GM19023 (cell line): ENCODE measurements at regions not wholly inside any gene's neighbourhood (a gene's known extent, or its start where the extent isn't known, plus 50 kb on each side); places are given as distances from the start of the nearest gene placed in this dataset.

Experiments used
- ATAC-seq: cut with Tn5 transposase; IDR thresholded peaks from one replicate; pipeline ENCODE4 v1.9.1; 2021; ENCODE audit warnings: mild to moderate bottlenecking, moderate library complexity; ENCODE audit not compliant: unreplicated experiment

DNA sequence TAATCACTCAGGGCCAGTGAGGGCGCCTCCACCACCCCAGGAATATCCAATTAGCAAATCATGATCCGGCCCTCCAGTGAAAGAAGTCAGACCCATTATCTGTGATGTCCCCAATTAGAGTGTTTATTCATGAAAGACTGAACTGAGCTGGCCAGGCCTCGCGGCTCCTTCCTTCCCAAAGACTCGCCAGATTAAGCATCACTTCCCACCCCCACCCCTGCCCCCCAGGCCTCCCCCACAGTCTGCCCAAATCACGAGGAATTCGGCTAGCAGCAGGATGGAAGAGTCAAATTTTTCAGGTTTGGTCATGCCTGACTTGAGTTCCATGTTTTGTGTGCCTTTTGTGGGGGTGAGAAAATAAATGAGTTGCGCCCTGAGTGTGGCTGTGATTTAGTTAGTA, 298.4 kb upstream of the SALL1 start:
- no peak for ATAC-seq

DNA sequence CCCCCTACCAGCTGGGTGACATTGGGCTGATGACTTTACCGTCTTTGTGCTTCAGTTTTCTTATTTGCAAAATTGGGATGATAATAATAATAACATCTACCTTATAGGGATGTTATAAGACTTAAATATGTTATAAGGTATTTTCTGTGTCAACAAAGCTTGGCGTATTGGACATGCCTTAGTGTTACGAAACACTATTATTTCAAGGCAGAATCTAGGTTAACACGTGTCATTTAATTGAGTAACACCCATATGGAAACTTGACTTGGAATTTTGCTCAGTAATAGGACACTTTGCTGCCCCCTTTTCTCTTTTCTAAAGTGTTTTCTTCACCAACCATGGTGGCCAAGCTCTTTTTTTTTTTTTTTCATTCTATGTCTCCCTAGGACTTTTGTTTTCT, 294.2 kb upstream of the SALL1 start:
- no peak for ATAC-seq

DNA sequence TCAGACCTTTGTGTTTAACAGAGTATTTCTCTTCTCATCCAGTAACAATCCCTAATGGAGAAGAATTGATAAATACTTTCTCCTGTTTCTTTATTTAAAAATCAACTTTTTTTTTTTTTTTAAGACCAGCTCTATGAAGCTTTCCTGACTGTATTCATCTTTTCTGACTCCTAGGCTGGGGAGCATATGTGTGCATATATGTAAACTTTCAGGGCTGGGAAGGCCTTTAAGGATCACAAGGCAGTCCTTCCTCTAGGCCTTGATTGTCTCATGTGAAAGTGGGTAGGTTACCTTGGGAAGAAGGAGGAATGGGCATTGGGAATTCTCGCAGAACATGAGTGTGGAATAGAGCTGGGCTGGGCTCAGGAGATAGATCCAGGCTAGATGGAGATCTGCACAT, 292.9 kb upstream of the SALL1 start:
- ATAC-seq, result no peak

DNA sequence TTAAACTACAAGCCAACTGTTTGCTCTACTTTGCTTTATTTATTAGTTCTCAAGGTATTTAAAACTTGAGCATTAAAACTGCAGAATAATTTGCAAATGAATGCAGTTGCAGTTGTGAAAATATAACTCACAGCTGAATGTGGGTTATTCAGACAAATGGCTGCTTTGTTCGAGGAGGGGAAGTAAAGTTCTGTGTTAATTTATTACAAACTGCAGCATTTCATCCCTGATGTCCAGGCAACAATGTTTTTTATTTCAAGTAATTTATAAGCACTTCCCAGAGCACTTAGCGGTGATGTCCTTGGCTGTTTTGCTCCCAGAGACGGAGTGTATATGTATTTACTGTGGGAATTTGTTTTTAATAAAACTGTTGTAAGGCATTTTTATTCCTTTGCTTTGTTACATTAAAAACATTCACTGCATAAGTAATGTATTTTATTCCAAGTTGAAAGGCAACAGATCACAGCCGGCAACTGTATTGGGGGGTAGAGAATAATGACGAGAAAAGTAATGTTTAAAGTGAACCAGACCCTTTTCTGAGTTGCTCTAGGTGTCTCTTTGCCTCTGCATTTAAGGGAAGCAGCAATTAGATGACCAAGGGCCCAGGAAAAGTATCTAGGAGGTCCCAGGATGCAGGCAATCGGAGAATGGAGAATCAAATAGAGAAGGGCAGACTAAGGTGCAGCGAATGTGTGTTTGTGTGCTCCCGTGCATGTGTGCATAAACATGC, 291.2 kb upstream of the SALL1 start:
- ATAC-seq, result no peak

DNA sequence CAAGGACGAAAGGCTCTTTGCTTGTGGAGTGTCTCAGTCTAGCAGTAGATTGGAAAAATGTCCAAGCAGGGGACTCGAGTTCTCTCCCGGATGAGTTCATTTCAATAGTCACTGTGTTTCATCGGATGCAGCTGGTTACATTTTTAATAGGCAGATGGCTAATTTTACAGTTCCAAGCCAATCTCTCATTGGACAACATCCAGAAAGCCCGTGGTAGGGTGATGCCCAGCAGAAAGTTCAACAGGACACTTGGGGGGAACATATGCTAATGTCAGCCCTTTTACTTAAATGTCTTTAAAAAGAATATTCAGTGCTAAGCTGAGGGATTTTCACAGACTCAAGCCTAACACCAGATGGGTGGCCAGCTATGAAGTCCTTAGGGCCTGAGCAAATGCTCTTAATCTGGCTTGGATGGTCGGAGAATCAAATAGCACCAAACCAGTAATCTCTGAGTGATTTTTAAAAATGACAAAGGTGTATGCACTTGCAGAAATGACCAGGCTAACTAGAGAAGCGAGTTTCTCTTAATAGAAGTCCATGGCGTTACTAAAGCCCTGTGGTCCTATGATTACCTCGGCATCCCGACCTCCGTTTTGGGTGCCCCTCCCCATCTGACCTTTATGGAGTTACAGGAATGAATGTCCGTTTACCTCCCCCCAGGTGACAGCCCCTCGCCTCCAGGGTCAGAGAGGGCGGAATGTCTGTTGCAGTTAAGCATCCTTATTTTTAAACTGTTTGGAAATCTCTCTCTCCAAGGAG, 289.2 kb upstream of the SALL1 start:
- ATAC-seq, result no peak

DNA sequence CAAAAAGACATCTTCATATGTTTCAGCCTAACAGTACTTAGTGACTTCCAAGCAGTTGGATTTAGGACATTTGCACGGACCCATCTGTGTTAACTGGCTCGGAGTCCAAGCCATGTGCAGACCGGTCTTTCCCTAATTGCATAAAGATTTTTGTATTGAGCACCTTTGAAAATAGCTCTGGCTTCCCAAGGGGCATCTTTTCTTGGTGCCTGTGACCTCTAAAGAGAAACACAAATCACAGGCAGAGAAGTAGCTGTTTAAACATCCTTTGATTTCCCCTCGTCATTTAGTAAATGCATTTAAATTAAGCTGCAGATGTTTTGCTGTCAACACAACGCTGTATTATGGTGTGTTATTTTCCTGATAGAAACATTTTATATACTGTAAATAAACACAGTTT, 288.2 kb upstream of the SALL1 start:
- ATAC-seq, result no peak

DNA sequence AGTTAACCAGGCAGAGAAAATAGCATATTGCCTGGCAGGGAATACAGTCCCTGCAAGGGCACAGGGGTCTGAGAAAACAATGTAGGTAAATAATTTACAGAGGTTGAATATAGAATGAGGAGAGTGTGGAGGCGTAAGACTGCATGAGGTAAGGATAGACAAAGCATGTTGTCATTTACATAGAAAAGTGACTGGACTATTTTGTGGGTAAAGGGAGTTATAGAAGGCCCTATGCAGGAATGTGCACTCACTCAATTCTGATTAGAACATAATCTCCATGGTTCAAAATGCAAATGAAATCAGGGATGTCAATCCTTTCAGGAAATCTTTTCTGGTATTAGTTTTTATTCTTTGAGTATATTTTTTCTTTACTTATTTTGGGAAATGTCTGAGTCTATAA, 285.7 kb upstream of the SALL1 start:
- ATAC-seq, result no peak

DNA sequence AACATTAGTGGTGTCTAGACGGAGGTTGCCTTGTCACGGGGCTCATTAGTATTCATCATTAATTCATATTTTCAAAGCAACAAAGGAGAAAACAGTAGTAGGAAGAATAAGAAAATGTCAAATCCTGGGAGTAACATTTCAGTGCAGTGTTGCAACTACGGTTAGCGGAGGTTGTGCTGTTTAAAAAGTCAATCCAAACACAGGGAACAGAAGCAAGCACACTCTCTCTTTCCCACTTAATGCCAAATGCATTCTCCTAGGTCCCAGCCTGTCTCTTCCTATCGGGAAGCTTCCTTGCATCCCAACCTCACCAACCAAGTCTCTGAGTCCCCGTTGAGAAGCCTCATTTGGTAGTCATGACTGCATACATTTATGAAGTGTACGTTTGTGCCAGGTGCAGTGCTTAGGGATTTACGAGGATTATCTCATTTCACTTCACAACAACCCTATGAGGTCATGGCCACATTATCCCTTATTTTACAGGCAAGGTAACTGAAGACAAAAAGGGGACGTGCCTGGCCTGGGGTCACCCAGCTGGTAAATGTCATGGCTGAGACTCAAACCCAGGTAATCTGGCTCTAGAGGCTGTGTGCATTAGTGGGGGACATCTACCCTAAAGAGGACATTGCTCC, 283.6 kb upstream of the SALL1 start:
- ATAC-seq, result no peak

DNA sequence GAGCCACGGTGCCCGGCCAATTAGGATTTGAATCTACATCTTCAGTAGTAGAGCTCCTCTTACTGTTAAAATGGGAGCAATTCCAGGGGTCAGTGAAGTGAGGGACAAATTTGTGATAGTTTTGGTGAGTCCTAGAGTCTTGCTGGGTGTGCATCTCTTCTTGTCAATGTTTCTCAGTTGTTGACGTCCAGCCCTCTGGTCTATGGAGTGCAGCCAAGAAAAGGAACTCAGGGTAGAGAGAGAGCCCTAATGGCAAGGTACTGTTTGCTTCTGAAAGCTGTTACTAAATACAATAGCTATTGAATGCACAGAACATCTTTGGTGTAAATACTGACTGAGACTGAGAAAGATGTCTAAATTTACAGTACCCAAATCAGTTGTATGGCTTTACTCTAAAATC, 282.5 kb upstream of the SALL1 start:
- no peak for ATAC-seq

DNA sequence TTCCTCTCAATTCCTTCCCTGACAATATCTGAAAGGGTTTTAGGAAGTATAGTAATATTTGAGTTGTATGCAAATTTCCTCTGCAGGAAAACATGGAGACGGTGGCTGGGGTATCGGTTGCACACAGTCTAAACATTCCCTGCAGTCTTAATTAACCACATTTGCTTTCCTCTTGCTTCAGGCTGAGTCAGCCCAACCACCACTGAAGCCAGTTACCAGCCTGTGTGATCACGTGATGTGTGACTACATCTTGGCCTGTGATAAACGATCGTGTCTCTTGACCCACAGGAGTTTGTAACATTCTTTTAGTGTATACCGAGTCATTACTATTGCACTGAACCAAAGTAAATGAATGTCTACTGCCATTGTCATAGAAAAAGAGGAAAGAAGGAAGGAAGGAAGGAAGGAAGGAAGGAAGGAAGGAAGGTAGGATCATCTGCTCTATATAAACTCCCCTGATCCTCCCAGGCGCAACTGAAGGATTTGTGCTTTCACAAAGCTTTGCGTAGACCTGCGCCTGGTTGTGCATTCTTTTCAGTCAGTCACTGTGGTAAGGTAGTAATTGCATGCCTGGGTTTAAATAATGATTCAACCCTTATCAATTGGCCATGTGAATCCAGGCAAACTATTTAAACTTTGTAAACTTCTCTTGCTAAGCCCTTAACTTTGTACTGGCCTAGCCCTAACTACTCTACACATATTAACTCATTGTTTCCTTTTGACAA, 280.6 kb upstream of the SALL1 start:
- no peak for ATAC-seq

DNA sequence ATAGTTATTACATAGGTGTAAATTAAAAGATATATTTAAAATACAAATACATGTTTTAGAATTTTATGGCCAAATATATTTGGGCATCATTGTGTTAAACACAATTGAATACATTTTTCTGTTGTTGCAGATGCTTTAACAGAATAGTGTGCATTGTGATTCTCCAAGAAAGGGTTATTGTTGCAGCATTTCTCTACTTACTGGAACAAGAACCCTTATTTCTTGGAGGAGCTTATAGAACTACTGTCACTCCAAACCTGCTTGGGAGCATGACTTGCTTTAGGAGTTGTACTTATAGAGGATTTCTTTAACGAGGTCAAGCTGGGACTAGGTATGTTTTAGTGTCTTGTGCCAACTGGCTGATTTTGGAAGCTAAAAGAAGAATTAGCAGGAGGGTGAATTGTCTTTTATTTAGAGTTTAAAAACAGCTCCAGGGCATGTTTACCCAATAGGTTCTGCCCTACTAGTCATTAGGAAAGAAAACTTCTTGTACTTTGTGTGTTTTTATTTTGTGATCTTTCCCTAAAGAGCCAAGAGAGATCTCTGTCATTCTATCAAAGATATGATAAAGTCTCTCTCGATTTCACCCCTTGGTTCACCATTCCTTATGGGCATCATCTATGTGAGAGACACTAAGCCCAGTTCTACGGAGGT, 279.8 kb upstream of the SALL1 start:
- ATAC-seq, result no peak

DNA sequence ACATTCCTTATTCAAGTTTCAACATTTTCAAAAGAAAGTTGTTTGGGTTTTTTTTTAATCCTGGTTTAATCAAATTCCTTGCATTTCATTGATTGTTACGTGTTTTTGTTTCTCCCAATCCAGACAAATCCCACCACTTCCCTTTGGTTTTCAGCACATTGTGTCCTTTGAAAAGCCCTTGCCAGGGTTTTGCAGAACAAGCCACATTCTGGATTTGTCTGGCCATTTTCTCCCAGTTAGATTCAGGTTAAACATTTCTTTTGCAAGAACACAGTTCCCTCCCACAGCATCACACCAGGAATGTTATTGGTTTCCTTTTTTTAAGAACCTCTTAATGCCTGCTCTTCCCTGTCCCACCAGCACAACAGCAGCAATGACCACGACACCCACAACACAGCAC, 278.0 kb upstream of the SALL1 start:
- ATAC-seq, result no peak

DNA sequence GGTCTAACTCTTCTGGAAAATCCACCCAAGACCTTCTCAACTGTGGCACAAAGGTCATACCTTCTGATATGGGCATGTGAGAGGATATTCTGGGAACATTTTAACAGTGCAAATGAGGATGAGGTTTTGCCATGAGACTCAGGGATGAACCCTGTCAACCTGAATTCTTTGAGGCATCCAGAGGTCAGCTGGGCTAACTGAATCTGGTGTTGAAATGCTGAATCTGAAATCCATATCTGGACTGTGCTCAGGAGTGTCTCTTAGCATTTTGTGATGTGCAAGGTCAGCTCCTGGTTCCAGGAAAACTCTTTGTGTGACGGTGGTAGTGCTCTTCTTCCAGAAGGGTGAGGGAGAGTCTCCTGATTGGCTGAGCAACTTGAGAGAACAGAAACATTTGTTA, 276.0 kb upstream of the SALL1 start:
- no peak for ATAC-seq

DNA sequence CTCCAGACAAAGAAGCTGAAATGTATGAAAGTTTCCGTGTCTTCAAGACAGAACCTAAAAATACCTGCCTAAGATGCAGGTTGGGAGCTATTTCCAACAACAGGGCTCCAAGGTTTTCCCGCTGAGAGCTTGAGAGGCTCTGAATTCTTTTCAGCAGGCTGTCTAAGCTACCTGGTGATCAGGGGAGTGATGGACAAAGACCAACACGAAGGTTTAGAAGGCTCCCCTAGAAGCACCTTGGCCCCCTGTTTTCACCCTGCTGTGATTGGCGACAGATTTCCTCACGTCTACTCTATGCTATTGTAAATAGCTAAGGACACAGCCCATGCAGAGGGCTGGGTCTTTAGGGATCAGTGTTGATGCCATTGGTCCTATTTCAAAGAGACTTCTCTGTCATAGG, 275.2 kb upstream of the SALL1 start:
- no peak for ATAC-seq

DNA sequence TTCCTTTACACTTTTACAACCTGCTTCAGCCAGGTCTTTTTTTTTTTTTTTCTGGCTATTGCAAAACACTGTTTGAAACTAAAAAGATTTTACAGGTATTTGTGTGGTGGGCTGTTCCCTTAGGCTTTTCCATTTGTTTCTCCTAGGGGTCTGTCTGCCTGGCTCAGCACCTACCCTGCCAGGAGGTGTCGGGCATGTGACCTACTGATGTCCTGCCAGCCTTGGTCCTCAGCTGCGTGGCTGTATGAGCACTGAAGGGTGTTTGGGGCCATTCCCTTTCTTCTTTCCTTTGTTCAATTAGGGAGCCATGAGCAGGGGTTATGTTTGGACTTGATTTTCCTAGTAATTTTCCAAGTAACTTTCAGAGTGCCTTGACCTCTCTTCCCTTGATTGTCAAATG, 269.2 kb upstream of the SALL1 start:
- ATAC-seq, result no peak

DNA sequence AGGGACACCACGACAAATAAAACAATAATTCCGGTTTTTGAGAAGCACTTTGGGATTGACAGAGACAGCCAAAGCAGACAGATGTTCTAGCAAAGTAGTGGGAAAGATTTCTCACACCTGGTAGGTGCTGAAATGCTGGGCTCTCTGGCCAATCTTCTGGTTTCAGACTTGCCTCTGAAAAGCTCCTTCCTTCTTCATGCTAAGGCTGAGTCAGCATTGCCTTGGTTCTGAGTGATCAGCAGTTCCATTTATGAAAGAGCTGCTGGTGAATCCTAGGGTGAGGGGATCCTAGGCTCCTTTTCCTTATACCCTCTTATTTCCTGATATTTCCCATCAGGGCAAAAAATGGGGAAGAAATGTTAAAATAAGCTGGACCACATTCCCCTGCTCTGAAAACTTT, 268.7 kb upstream of the SALL1 start:
- ATAC-seq, result no peak

DNA sequence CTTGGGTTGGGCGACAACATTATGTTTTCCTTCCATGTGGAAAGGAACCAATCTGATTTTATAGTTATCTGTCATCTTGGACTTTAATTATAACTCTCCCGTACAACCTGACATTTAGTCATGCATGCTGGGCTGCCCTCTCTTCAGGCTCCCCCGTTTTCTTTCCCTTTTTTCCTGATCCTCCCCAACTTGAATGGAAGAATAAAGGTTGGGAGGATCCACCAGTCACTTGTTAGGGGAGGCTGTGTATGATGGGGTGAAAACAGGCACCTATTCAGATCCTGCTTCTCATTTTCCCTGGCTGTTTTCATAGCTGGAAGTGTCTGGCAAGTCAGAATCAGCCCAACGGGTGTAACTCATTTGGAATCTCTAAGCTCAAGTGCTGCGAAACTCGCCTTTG, 267.2 kb upstream of the SALL1 start:
- ATAC-seq, result no peak

DNA sequence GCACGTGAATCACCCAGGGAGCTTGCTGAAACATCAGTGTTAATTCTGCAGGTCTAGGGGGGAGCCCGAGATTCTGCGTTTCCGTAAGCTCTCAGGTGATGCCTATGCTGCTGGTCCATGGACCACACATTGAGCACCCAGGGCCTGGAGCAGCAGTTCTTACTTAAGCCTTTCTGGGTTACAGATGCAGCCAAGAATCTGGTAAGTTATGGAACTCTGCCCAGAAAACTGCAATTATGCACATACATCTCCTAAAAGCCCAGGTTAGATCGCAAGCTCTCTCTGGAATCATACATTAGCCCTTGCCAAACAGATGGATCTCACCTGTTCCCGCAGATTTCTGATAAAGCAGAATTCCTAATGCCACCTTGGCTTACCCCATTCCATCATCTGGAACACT, 265.9 kb upstream of the SALL1 start:
- no peak for ATAC-seq

DNA sequence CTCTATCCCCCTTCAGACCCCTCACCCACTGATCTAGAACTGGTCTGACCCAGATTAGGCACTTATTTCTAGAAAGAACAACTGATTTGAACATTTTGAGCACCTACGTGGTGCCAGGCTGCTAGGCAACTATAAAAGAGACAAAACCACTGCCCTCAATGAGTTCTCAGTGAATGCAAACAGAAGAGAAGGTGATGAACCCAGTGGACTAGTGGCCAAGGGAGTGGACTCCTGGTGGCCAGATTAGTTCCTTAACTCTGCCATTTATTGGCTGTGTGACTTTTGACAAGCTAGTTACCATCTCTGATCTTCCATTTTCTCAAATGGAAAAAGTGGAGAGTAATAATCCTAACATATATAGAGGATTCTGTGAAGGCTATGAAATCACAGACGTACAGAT, 259.1 kb upstream of the SALL1 start:
- no peak for ATAC-seq

DNA sequence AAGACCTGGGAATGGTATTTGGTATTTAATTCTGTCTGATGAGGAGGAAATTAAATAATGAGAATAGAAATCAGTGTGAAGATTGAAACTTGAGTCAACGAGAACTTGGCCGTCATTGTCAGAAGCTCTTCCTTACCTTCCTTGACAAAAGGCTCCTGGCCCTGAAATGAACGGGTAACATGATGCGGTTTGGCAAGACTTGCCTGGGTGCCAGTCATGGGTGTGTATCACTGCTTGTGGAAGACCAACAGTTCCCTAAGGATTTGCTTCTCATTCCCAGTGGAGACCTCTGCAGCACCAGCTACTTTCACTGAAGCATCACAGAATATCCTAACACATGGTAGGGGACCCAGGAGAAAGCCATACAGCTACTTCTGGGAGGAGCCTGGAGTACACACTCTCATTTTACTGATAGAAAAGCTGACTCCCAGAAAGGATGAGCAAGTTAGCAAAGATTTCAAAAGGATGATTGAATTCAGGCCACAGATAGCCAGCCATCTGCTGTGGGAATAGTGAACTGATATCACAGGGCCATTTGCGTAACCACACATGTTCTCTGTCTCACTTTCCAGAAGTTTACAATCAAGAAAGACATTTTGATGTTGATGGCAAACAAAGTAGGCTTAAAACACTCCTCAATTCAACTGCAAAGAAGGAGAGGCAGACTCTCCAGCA, 258.1 kb upstream of the SALL1 start:
- no peak for ATAC-seq

DNA sequence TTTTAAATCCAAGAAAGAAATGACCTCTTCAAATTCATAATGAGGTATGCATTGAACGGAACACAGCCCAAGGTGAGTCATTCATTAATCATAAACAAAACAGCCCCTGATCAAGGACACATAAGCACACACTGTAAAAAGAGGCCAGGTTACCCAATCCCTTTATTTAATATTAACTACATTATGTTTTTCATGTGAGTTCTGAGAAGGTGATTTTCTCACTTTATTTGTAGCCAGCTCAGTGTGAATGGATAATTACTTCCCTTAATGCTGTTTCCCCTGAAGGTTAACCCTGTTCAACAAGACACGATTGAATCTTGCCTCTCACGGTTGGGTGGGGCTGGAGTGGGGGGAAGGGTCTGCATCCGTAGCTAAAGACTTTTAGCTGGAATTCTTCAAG, 257.3 kb upstream of the SALL1 start:
- ATAC-seq, result no peak
